Upper lobe of left lung (tissue), 4 donors: ENCODE measurements at regions not wholly inside any gene's neighbourhood (a gene's known extent, or its start where the extent isn't known, plus 50 kb on each side); places are given as distances from the start of the nearest gene placed in this dataset.

Experiments used
- EP300 ChIP-seq, 4 donors: sonication (generic); formaldehyde crosslinking; IDR thresholded peaks; one replicate each; pipeline ENCODE4 v1.5.1; 2017; ENCODE audit warnings: antibody characterized with exemption in 4 of 4, control low read depth in 2 of 4
- POLR2AphosphoS5 ChIP-seq, 2 donors: sonication (generic); formaldehyde crosslinking; IDR thresholded peaks; one replicate each; pipeline ENCODE4 v1.5.1; 2017; ENCODE audit warnings: antibody characterized with exemption in 2 of 2
- TF ChIP-seq, protein P1 (sequence below), 6 experiments: fragments of 450-650 bp in 4 of 6; fragments of 200-600 bp in 2 of 6; sonication (generic) in 2 of 6; IDR thresholded peaks; one replicate each; pipeline ENCODE4 v1.5.1; 2016 to 2019; ENCODE audit warnings: antibody characterized with exemption in 6 of 6

GRCh38 chr11:130769782-130770535 lies 146.3 kb downstream of the SNX19 start:
- TF ChIP-seq POLR2AphosphoS5 (IDR thresholded peaks at IDR 0.05) (no peak), EP300 (IDR thresholded peaks at IDR 0.05) (no peak)
- TF ChIP-seq, protein P1, sequence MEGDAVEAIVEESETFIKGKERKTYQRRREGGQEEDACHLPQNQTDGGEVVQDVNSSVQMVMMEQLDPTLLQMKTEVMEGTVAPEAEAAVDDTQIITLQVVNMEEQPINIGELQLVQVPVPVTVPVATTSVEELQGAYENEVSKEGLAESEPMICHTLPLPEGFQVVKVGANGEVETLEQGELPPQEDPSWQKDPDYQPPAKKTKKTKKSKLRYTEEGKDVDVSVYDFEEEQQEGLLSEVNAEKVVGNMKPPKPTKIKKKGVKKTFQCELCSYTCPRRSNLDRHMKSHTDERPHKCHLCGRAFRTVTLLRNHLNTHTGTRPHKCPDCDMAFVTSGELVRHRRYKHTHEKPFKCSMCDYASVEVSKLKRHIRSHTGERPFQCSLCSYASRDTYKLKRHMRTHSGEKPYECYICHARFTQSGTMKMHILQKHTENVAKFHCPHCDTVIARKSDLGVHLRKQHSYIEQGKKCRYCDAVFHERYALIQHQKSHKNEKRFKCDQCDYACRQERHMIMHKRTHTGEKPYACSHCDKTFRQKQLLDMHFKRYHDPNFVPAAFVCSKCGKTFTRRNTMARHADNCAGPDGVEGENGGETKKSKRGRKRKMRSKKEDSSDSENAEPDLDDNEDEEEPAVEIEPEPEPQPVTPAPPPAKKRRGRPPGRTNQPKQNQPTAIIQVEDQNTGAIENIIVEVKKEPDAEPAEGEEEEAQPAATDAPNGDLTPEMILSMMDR (IDR thresholded peaks at IDR 0.05), result no peak
